ENCODE measurements at regions not wholly inside any gene's neighbourhood (a gene's known extent, or its start where the extent isn't known, plus 50 kb on each side); places are given as distances from the start of the nearest gene placed in this dataset.

GRCh38 chr6:139954463-139955071 lies 580.1 kb upstream of the CITED2 start:
- TF ChIP-seq CTCF (IDR thresholded peaks at IDR 0.05) (no peak), POLR2A (IDR thresholded peaks at IDR 0.05) (no peak)
